Small intestine (tissue), 7 donors: ENCODE measurements at regions not wholly inside any gene's neighbourhood (a gene's known extent, or its start where the extent isn't known, plus 50 kb on each side); places are given as distances from the start of the nearest gene placed in this dataset.
"Not testable (repeated sequence)": the region's sequence is repeated elsewhere in the genome, so short reads cannot be mapped to it uniquely, and the experiment has no call there.

Source experiments
- DNase-seq, 2 donors: peaks; one replicate each; pipeline versions ENCODE4 v3.0.0 to v3.0.0-alpha.2; 2013
- FAIRE-seq: peaks from 2 replicates; lab custom pipeline; 2012; peaks lifted over from hg19 to GRCh38; lab: Jason Lieb, UNC
- H3K27ac ChIP-seq, 3 donors: one replicate each; pipeline ENCODE4 v1.5.1; 2013; ENCODE audit warnings: low read length in 2 of 3, mild to moderate bottlenecking in 2 of 3, control low read depth in 1 of 3, inconsistent platforms in 1 of 3, low read depth in 1 of 3, moderate library complexity in 1 of 3
- H3K27me3 ChIP-seq, 3 donors: one replicate each; pipeline ENCODE4 v1.6.1; 2013; ENCODE audit warnings: low read length in 3 of 3, inconsistent platforms in 1 of 3; ENCODE audit not compliant: control insufficient read depth in 3 of 3, insufficient read depth in 3 of 3
- H3K36me3 ChIP-seq, 3 donors: one replicate each; pipeline ENCODE4 v1.6.1; 2013; ENCODE audit warnings: low read length in 3 of 3, inconsistent platforms in 1 of 3, low read depth in 1 of 3, mild to moderate bottlenecking in 1 of 3, moderate library complexity in 1 of 3; ENCODE audit not compliant: control insufficient read depth in 3 of 3, insufficient read depth in 2 of 3
- H3K4me1 ChIP-seq, 3 donors: one replicate each; pipeline ENCODE4 v1.6.1; 2013; ENCODE audit warnings: low read length in 2 of 3, inconsistent platforms in 1 of 3, low read depth in 1 of 3, mild to moderate bottlenecking in 1 of 3, moderate library complexity in 1 of 3; ENCODE audit not compliant: control insufficient read depth in 3 of 3, insufficient read depth in 2 of 3
- H3K4me3 ChIP-seq, 3 donors: one replicate each; pipeline ENCODE4 v1.5.1; 2013; ENCODE audit warnings: low read length in 3 of 3, control low read depth in 1 of 3, inconsistent platforms in 1 of 3, low read depth in 1 of 3, mild to moderate bottlenecking in 1 of 3, moderate library complexity in 1 of 3
- H3K9me3 ChIP-seq, 2 donors: one replicate each; pipeline ENCODE4 v1.6.1; 2013; ENCODE audit warnings: low read depth in 1 of 2, low read length in 1 of 2; ENCODE audit not compliant: control insufficient read depth in 2 of 2, insufficient read depth in 1 of 2
- WGBS, 3 donors: extraction: QIAGEN DNeasy Blood & Tissue Kit; methylation state at CpG; one replicate each; pipeline ENCODE4 v1.1.7; 2013; 5-methylcytosine and 5-hydroxymethylcytosine counted together
- donor health status: healthy with polysubstance abuse.
- donor health status: control.
- donor health status: control.
- donor health status: Bipolar disorder and iron deficiency.
- donor health status: healthy.

DNA sequence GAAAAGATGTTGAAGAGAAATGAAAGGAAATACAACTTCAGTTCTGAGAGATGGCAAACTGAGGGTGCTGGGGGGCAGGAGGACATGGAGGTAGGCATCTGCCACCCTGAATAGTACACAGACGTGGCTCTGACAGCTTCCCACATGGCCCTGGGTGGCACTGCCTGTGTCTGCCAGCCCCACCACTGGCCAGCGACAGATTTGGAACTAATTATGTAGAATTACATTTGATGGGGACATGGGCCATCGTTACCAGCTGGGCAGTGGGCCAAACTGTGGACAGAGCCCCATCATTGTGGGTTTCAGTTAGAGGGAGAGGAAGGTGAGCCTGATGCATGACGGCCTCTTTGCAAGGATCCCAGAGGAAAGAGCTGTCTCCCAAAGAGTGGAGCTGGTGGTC is 216.0 kb upstream of the HAAO start:
- H3K27ac ChIP-seq = no peak overlapping the region
- DNase-seq (no peak), FAIRE-seq (no peak)
- H3K36me3 ChIP-seq = no peaks in the 10 kb centered on the region
- no peak overlapping the region for H3K4me3 ChIP-seq
- peaks cover 0 to 12% of the 10 kb centered on the region in 2 donors for H3K9me3 ChIP-seq
- H3K27me3 ChIP-seq = no peaks in the 10 kb centered on the region
- H3K4me1 ChIP-seq = peaks cover 0 to 51% (median 5%) of the 10 kb centered on the region in 3 donors
- WGBS, 3 donors = 66 to 82% (median 70%) methylated on average over 4 of the region's 4 CpGs

DNA sequence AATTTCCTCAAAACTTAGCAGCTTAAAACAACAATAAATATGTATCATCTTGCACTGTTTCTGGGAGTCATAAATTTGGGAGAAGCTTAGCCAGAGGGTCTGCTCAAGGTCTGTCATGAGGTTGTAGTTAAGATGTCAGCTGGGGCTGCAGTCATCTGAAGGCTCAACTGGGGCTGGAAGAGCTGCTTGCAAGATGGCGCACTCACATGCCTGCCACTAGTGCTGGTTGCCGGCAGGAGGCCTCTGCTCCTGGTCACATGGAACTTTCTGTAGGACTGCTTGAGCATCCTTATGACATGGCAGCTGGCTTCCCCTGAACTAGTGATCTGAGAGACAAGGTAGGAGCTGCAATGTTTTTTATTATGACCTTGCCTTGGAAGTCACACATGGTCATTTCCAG is 215.5 kb upstream of the HAAO start:
- Histone ChIP-seq H3K27me3 (no peaks in the 10 kb centered on the region), H3K4me3 (no peak overlapping the region), H3K36me3 (no peaks in the 10 kb centered on the region), H3K4me1 (peaks cover 0 to 55% (median 5%) of the 10 kb centered on the region in 3 donors), H3K27ac (no peak overlapping the region), H3K9me3 (peaks cover 0 to 12% of the 10 kb centered on the region in 2 donors)
- WGBS, 3 donors = 73 to 98% (median 94%) methylated on average over 2 of the region's 2 CpGs
- no peak for FAIRE-seq
- DNase-seq = no peak

DNA sequence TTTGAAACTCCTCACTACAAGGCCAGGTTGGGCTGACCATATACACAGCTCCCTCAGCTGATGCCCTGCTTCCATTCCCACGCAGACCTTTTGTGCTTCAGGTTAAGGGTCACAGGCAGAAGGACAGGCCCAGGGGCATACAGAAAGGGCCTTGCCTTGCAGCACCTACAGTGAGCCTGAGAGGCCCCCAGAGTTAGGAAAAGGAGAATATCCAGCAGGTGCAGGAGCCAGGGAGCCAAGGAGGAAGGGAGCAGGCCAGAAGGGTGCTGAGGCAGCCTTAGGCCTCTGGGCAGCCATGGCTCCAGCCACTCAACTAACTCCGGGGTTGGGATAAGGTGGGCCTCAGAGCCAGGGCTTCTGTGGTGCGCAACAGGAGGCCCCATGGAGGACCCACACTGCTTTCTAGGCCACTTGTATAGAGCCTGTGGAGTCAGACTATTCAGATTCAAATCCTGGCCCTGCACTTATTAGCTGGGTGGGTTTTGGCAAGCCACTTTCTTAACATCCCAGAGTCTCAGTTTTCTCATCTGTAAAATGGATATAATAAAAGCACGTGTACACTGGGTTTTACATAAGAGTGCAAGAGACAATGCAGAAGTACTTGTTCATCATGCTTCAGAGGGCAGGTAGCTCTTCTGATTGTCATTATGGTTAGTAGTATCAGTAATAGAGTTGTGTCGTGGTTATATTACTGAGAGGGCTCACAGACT is 214.6 kb upstream of the HAAO start:
- 61 to 81% (median 73%) methylated on average over 5 of the region's 5 CpGs for WGBS, 3 donors
- H3K4me3 ChIP-seq = no peak overlapping the region
- peaks cover 0 to 60% (median 5%) of the 10 kb centered on the region in 3 donors for H3K4me1 ChIP-seq
- DNase-seq (no peak), FAIRE-seq (no peak)
- H3K27me3 ChIP-seq = no peaks in the 10 kb centered on the region
- peaks cover 0 to 12% of the 10 kb centered on the region in 2 donors for H3K9me3 ChIP-seq
- no peaks in the 10 kb centered on the region for H3K36me3 ChIP-seq
- H3K27ac ChIP-seq = peak overlapping the region in 2 of 3 donors; percentile 87 to 94

DNA sequence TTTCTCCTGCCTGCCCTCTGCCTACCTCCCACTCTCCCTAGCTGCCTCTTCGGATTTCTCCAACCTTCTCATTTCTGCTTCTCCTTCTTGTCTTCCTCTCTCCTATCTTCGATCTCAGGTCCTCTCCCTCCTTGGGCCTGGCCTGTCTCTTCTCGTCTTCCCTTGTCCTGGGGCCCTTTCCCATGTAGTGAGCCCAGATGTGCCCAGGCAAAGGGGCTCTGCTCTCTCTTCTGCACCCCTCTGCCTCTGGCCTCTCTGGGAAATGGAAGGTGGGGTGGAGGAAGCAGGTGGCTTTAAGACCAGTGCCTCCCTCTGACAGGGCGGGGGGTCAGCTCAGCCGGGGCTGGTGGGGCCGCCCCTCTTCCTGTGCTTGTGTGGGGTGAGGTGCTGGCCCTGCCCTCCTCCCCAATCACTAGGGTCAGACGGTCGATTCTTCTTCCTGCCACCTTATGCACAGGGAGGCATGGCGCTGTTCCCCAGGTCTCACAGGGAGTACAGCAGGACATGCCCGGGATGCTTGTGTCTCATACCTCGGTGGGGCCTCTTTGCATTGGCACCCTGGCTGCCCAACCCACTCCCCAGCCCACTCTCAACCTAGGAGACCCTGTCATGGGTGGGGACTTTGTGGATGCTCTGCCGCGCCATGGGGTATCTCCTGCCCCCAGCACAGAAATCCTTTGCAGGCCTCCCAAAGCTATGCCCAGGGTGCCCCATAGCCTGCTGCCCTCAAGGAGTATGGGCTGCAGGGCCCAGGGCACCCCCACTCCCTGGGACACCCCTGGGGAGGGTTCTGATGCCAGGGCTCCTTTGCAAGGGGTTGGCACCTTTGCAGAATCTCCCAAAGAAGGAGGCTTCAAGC is 213.8 kb upstream of the HAAO start:
- DNase-seq (peak in 1 of 2 donors; percentile 35), FAIRE-seq (no peak)
- H3K4me3 ChIP-seq = no peak overlapping the region
- peak overlapping the region; percentile 74 to 94 (median 87) for H3K27ac ChIP-seq
- peaks cover 0 to 60% (median 10%) of the 10 kb centered on the region in 3 donors for H3K4me1 ChIP-seq
- peaks cover 0 to 12% of the 10 kb centered on the region in 2 donors for H3K9me3 ChIP-seq
- H3K27me3 ChIP-seq = no peaks in the 10 kb centered on the region
- H3K36me3 ChIP-seq = no peaks in the 10 kb centered on the region
- WGBS, 3 donors = 21 to 58% (median 37%) methylated on average over 13 of the region's 13 CpGs

DNA sequence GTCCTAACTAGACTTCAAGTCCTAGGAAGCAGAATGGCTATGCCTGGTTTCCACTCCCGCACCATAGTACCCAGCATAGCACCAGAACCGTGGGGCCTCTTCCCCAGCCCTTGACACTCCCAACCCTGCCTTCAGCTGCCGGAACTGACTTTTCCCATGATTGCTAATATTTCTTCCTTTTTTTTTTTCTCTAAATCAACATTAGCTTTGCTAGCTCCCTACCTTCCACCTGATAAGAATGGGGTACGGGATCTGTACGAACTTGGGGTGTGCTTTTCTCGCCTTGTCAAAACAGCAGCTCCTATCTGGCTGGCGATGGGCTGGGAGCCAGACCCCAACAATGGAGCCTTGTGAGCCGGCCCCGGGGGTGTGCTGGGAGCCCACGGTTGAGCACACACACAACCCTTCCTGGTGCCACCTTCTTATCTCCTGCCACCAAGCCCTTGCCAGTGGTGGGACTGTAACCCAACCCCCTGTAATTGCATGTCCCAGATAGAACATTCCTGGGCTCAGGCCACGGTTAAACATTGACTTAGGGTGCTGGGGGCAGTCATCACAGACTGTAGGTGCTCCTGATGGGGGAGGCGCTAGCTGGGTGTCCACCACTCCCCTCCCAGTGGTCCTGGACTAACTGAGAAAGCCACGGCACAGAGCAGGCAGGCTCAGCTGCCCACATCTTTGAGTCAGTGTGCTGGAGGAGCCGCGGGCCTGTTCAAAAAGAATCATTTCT is 213.0 kb upstream of the HAAO start:
- H3K4me3 ChIP-seq = peak overlapping the region in 1 of 3 donors; percentile 8
- no peak for FAIRE-seq
- peak; percentile 93 to 96 for DNase-seq
- peaks cover 0 to 12% of the 10 kb centered on the region in 2 donors for H3K9me3 ChIP-seq
- no peaks in the 10 kb centered on the region for H3K27me3 ChIP-seq
- H3K4me1 ChIP-seq = peaks cover 0 to 58% (median 10%) of the 10 kb centered on the region in 3 donors
- peaks cover 0 to 8% (median 0%) of the 10 kb centered on the region in 3 donors for H3K36me3 ChIP-seq
- H3K27ac ChIP-seq = peak overlapping the region; percentile 74 to 94 (median 87)
- 9 to 58% (median 26%) methylated on average over 15 of the region's 15 CpGs for WGBS, 3 donors

DNA sequence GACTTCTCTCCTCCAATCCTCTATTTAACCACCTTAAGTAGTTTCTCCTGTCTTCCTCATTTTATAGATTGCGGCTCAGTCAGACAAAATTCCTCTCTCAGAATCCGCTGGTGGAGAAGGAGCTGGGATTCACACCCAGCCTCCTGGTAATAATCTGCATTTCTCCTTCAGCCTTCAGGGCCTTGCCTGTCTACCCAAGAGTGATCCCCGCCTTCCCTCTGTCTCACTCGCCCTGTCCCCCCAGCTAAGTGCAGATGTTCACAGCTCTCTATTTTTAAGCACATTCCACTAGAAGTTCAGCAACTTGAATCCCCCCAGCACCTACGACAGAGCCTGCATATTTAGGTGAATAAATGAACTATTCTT is 212.5 kb upstream of the HAAO start:
- FAIRE-seq (no peak), DNase-seq (peak in 1 of 2 donors; percentile 43)
- peaks cover 0 to 12% of the 10 kb centered on the region in 2 donors for H3K9me3 ChIP-seq
- peaks cover 0 to 12% (median 0%) of the 10 kb centered on the region in 3 donors for H3K36me3 ChIP-seq
- no peaks in the 10 kb centered on the region for H3K27me3 ChIP-seq
- H3K27ac ChIP-seq = peak overlapping the region; percentile 47 to 94 (median 87)
- peaks cover 0 to 60% (median 5%) of the 10 kb centered on the region in 3 donors for H3K4me1 ChIP-seq
- WGBS, 3 donors = 27 to 67% (median 39%) methylated on average over 5 of the region's 5 CpGs
- peak overlapping the region in 1 of 3 donors; percentile 8 for H3K4me3 ChIP-seq

DNA sequence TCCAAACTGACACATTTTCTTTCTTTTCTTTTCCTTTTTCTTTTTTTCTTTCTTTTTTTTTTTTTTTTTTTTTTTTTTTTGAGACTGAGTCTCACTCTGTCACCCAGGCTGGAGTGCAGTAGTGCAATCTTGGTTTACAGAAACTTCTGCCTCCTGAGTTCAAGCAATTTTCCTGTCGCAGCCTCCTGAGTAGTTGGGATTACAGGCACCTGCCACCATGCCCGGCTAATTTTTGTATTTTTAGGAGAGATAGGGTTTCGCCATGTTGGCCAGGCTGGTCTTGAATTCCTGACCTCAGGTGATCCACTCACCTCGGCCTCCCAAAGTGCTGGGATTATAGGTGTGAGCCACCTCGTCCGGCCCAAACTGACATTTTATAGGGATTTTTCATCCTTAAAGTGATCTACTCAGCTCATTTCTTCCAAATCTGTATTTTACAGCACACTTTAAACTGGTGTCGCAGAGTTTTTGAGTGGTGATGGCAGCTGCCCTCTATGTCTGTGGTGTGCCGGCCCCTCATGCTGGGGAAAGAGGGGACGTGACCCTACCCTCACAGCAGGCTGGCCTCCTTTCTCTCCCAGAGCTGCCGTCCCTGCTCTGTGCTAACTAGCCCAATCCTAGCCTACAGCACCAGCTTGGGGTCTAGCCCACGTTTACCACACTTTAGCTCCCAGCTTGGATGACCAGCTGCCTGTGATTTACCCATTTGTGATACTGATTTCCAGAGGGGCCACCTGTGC is 211.9 kb upstream of the HAAO start:
- peaks cover 0 to 12% (median 0%) of the 10 kb centered on the region in 3 donors for H3K36me3 ChIP-seq
- 44 to 65% (median 48%) methylated on average over 11 of the region's 11 CpGs for WGBS, 3 donors
- not testable (repeated sequence) for H3K4me3 ChIP-seq, DNase-seq, FAIRE-seq, H3K27me3 ChIP-seq
- H3K4me1 ChIP-seq = peaks cover 0 to 66% (median 5%) of the 10 kb centered on the region in 3 donors
- peak overlapping the region; percentile 47 to 94 (median 87) for H3K27ac ChIP-seq
- peaks cover 0 to 12% of the 10 kb centered on the region in 2 donors for H3K9me3 ChIP-seq
